Hepatocyte (in vitro differentiated cells): ENCODE measurements at regions not wholly inside any gene's neighbourhood (a gene's known extent, or its start where the extent isn't known, plus 50 kb on each side); places are given as distances from the start of the nearest gene placed in this dataset.

Experiments used
- EZH2 ChIP-seq: fragments of 200-600 bp; sonication (generic); IDR thresholded peaks from 2 replicates; pipeline ENCODE4 v1.6.1; 2016; ENCODE audit warnings: antibody characterized with exemption, mild to moderate bottlenecking, borderline replicate concordance
- EZH2phosphoT487 ChIP-seq: fragments of 200-600 bp; sonication (generic); IDR thresholded peaks from one replicate; pipeline ENCODE4 v1.6.1; 2018; ENCODE audit warnings: antibody characterized with exemption, mild to moderate bottlenecking, low read depth, moderate library complexity; ENCODE audit not compliant: unreplicated experiment, severe bottlenecking
- TF ChIP-seq, protein P1 (sequence below): fragments of 200-600 bp; sonication (generic); IDR thresholded peaks from 2 replicates; pipeline ENCODE4 v1.5.1; 2016; ENCODE audit warnings: antibody characterized with exemption, mild to moderate bottlenecking; ENCODE audit not compliant: poor library complexity

DNA sequence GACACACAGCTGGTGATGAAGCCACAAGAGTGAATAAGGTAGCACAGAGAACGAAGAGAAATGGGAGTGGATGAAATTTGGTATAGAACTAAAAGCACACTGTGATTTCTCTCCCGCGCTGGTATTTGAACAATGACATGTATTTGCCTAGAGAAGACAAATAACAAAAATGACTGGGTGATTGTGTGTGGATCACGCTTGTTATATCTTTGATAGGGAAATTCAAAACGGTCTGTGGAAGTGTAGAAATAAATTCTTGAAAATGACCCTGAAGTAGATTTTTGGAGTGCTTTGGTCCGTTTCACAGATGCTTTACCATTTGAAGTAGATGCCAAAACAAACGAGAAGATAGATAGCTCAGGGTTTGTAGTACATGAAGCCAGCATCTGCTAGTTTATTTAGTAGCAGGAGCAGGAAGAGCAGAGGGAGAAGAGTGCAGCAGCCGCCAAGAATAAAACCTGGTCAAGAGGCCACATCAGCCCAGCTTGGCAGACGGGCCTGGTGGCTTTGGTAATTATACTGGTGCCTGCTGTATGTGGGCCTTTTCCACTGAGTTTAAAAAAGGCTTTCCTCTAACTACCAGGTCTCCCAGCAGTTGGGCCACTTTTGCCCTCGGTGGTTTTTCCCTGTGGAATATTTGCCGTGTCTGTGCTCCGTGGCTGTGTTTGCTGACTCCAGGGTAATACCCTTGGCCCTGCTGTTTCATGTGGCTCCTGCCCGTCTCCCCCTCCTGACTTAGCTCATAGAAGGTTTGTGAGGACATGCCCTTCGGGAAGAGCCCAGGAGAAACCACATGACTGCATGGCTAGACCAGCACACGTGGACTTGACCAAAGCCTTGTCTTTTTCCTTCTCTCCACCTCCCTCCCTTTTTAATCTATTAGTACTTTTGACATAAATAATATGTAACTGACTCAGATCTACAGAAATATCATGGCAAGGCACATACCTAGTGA lies 294.0 kb downstream of the SOX4 start:
- TF ChIP-seq, protein P1, sequence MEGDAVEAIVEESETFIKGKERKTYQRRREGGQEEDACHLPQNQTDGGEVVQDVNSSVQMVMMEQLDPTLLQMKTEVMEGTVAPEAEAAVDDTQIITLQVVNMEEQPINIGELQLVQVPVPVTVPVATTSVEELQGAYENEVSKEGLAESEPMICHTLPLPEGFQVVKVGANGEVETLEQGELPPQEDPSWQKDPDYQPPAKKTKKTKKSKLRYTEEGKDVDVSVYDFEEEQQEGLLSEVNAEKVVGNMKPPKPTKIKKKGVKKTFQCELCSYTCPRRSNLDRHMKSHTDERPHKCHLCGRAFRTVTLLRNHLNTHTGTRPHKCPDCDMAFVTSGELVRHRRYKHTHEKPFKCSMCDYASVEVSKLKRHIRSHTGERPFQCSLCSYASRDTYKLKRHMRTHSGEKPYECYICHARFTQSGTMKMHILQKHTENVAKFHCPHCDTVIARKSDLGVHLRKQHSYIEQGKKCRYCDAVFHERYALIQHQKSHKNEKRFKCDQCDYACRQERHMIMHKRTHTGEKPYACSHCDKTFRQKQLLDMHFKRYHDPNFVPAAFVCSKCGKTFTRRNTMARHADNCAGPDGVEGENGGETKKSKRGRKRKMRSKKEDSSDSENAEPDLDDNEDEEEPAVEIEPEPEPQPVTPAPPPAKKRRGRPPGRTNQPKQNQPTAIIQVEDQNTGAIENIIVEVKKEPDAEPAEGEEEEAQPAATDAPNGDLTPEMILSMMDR = no peak
- TF ChIP-seq EZH2 (no peak), EZH2phosphoT487 (no peak)
